Neural cell (in vitro differentiated cells): ENCODE measurements at regions not wholly inside any gene's neighbourhood (a gene's known extent, or its start where the extent isn't known, plus 50 kb on each side); places are given as distances from the start of the nearest gene placed in this dataset.
A peak's percentile ranks its signal among the peaks of the same experiment; 100 is the strongest.

Experiments used
- H2AFZ ChIP-seq: fragments of 200-600, 300-800 bp; sonication (generic), shearing (Covaris generic); 2 replicates; pipeline ENCODE4 v1.6.0; 2014; ENCODE audit warnings: low read depth, mild to moderate bottlenecking, antibody characterized with exemption, low read length, moderate library complexity
- H3F3A ChIP-seq: fragments of 200-600 bp; shearing (Covaris generic); 2 replicates; pipeline ENCODE4 v1.6.1; 2016; ENCODE audit warnings: mild to moderate bottlenecking, moderate library complexity, mixed read lengths, antibody characterized with exemption, low read length; ENCODE audit not compliant: insufficient read depth, poor library complexity, severe bottlenecking
- H3K27ac ChIP-seq: fragments of 200-600, 300-800 bp; sonication (generic), shearing (Covaris generic); 2 replicates; pipeline ENCODE4 v1.5.1; 2014; ENCODE audit warnings: mild to moderate bottlenecking, low read length, moderate library complexity
- H3K27me3 ChIP-seq: fragments of 300-800, 200-600 bp; sonication (generic), shearing (Covaris generic); 2 replicates; pipeline ENCODE4 v1.6.0; 2014; ENCODE audit warnings: mild to moderate bottlenecking, low read depth, low read length, moderate library complexity; ENCODE audit not compliant: insufficient read depth
- H3K36me3 ChIP-seq: fragments of 300-800, 200-600 bp; sonication (generic), shearing (Covaris generic); 2 replicates; pipeline ENCODE4 v1.5.1; 2014; ENCODE audit warnings: mild to moderate bottlenecking, antibody characterized with exemption, low read length, moderate library complexity; ENCODE audit not compliant: insufficient read depth
- H3K4me2 ChIP-seq: fragments of 300-800, 200-600 bp; sonication (generic), shearing (Covaris generic); 2 replicates; pipeline ENCODE4 v1.6.0; 2014; ENCODE audit warnings: mild to moderate bottlenecking, low read length
- H3K4me3 ChIP-seq: fragments of 300-800, 200-600 bp; sonication (generic), shearing (Covaris generic); 2 replicates; pipeline ENCODE4 v1.5.1; 2014; ENCODE audit warnings: mild to moderate bottlenecking, low read length, moderate library complexity
- H3K79me2 ChIP-seq: fragments of 200-600 bp; shearing (Covaris generic); replicated peaks from 2 replicates; pipeline ENCODE4 v1.6.0; 2014; ENCODE audit warnings: mild to moderate bottlenecking, low read length, moderate library complexity; ENCODE audit not compliant: insufficient read depth
- H3K9ac ChIP-seq: fragments of 300-800, 200-600 bp; sonication (generic), shearing (Covaris generic); 2 replicates; pipeline ENCODE4 v1.6.1; 2016; ENCODE audit warnings: mild to moderate bottlenecking, low read length, mixed read lengths
- H3K9me2 ChIP-seq: fragments of 200-600 bp; shearing (Covaris generic); 2 replicates; pipeline ENCODE4 v1.6.1; 2016; ENCODE audit warnings: mild to moderate bottlenecking, low read length, mixed read lengths; ENCODE audit not compliant: insufficient read depth
- H3K9me3 ChIP-seq: fragments of 200-600, 300-800 bp; sonication (generic), shearing (Covaris generic); 2 replicates; pipeline ENCODE4 v1.6.1; 2016; ENCODE audit warnings: mild to moderate bottlenecking, mixed run types, low read length, moderate library complexity, mixed read lengths
- H4K20me1 ChIP-seq: fragments of 200-600 bp; shearing (Covaris generic); 2 replicates; pipeline ENCODE4 v1.6.1; 2016; ENCODE audit warnings: mild to moderate bottlenecking, mixed run types; ENCODE audit not compliant: insufficient read depth
- CTCF ChIP-seq: fragments of 450-650 bp; IDR thresholded peaks from 2 replicates; pipeline ENCODE4 v1.5.1; 2014; ENCODE audit warnings: antibody characterized with exemption, mild to moderate bottlenecking, moderate library complexity; ENCODE audit not compliant: poor library complexity, severe bottlenecking
- EP300 ChIP-seq: fragments of 450-650 bp; conservative IDR thresholded peaks from 2 replicates; pipeline ENCODE4 v1.6.1; 2014; ENCODE audit warnings: antibody characterized with exemption, mild to moderate bottlenecking, moderate library complexity; ENCODE audit not compliant: poor library complexity, severe bottlenecking
- EZH2 ChIP-seq: fragments of 200-600, 300-800 bp; shearing (Covaris generic), sonication (generic); IDR thresholded peaks from 2 replicates; pipeline ENCODE4 v1.6.1; 2014; ENCODE audit warnings: antibody characterized with exemption, low read length, borderline replicate concordance, mild to moderate bottlenecking; ENCODE audit not compliant: insufficient read depth, poor library complexity, severe bottlenecking
- MXI1 ChIP-seq: fragments of 450-650 bp; conservative IDR thresholded peaks from 2 replicates; pipeline ENCODE4 v1.6.1; 2014; ENCODE audit warnings: antibody characterized with exemption, mild to moderate bottlenecking; ENCODE audit not compliant: poor library complexity, severe bottlenecking
- POLR2AphosphoS5 ChIP-seq: IDR thresholded peaks from 2 replicates; pipeline ENCODE4 v1.6.1; 2012
- RAD21 ChIP-seq: fragments of 450-650 bp; conservative IDR thresholded peaks from 2 replicates; pipeline ENCODE4 v1.6.1; 2014; ENCODE audit warnings: antibody characterized with exemption, mild to moderate bottlenecking, moderate library complexity
- REST ChIP-seq: IDR thresholded peaks from 2 replicates; pipeline ENCODE4 v1.6.1; 2012; ENCODE audit warnings: borderline replicate concordance
- SMC3 ChIP-seq: fragments of 450-650 bp; conservative IDR thresholded peaks from 2 replicates; pipeline ENCODE4 v1.6.1; 2014; ENCODE audit warnings: antibody characterized with exemption, mild to moderate bottlenecking, moderate library complexity; ENCODE audit not compliant: poor library complexity
- TAF1 ChIP-seq: IDR thresholded peaks from 2 replicates; pipeline ENCODE4 v1.6.1; 2012; ENCODE audit warnings: low read depth

GRCh38 chr11:29669310-29669709 is 347.5 kb downstream of the KCNA4 start:
- Histone ChIP-seq H2AFZ (no peak overlapping the region), H3K4me2 (peak overlapping the region; percentile 37), H3K79me2 (no peaks in the 10 kb centered on the region), H4K20me1 (no peaks in the 10 kb centered on the region), H3K27me3 (no peaks in the 10 kb centered on the region), H3K27ac (peak overlapping the region; percentile 91), H3K4me3 (peak overlapping the region; percentile 41), H3F3A (peaks cover 9% of the 10 kb centered on the region), H3K9ac (peak overlapping the region; percentile 47), H3K9me2 (no peaks in the 10 kb centered on the region), H3K9me3 (no peaks in the 10 kb centered on the region), H3K36me3 (no peaks in the 10 kb centered on the region)
- TF ChIP-seq EP300 (peak; percentile 96), MXI1 (no peak), POLR2AphosphoS5 (peak; percentile 78), RAD21 (no peak), CTCF (no peak), EZH2 (no peak), REST (peak; percentile 27), TAF1 (no peak), SMC3 (no peak)

- no peak for TF ChIP-seq EZH2
- no peak for TF ChIP-seq POLR2AphosphoS5
- no peak for TF ChIP-seq EP300
- no peak for TF ChIP-seq SMC3
- TF ChIP-seq TAF1, result no peak
- TF ChIP-seq CTCF, result no peak
- no peak for TF ChIP-seq REST
- no peak for TF ChIP-seq RAD21
- TF ChIP-seq MXI1, result no peak
- Histone ChIP-seq H3K4me2 (no peak overlapping the region), H3F3A (no peaks in the 10 kb centered on the region), H3K27me3 (no peaks in the 10 kb centered on the region), H3K4me3 (no peak overlapping the region), H4K20me1 (no peaks in the 10 kb centered on the region), H2AFZ (no peak overlapping the region), H3K9ac (no peak overlapping the region), H3K79me2 (no peaks in the 10 kb centered on the region), H3K27ac (no peak overlapping the region), H3K36me3 (no peaks in the 10 kb centered on the region), H3K9me2 (no peaks in the 10 kb centered on the region), H3K9me3 (no peaks in the 10 kb centered on the region)
These were observed 359.1 kb downstream of the KCNA4 start for GRCh38 chr11:29657709-29658108.
